ENCODE measurements at regions not wholly inside any gene's neighbourhood (a gene's known extent, or its start where the extent isn't known, plus 50 kb on each side); places are given as distances from the start of the nearest gene placed in this dataset.
A peak's percentile ranks its signal among the peaks of the same experiment; 100 is the strongest.

- Mint-ChIP-seq H3K36me3 (no peaks in the 10 kb centered on the region), H3K9me3 (peaks cover 7% of the 10 kb centered on the region), H3K4me1 (peaks cover 15% of the 10 kb centered on the region), H3K27ac (peak overlapping the region; percentile 60), H3K27me3 (ENCODE audit: low read depth) (no peaks in the 10 kb centered on the region), H3K4me3 (no peak overlapping the region)
- no peak for DNase-seq (ENCODE audit: low spot score in 2 of 2, unreplicated experiment in 2 of 2)
- TF ChIP-seq CTCF (IDR thresholded peaks at IDR 0.05; ENCODE audit: unreplicated experiment): no peak
Observed at GRCh38 chr3:31307131-31307785, 225.5 kb upstream of the STT3B start.

- Mint-ChIP-seq H3K36me3 (peaks cover 8% of the 10 kb centered on the region), H3K27me3 (ENCODE audit: low read depth) (no peaks in the 10 kb centered on the region), H3K4me1 (peaks cover 28% of the 10 kb centered on the region), H3K27ac (peak overlapping the region; percentile 81), H3K9me3 (peaks cover 31% of the 10 kb centered on the region), H3K4me3 (no peak overlapping the region)
- no peak for TF ChIP-seq CTCF (IDR thresholded peaks at IDR 0.05; ENCODE audit: unreplicated experiment)
- DNase-seq (ENCODE audit: low spot score in 2 of 2, unreplicated experiment in 2 of 2): no peak
Observed at GRCh38 chr3:31311559-31311958, 221.2 kb upstream of the STT3B start.

DNA sequence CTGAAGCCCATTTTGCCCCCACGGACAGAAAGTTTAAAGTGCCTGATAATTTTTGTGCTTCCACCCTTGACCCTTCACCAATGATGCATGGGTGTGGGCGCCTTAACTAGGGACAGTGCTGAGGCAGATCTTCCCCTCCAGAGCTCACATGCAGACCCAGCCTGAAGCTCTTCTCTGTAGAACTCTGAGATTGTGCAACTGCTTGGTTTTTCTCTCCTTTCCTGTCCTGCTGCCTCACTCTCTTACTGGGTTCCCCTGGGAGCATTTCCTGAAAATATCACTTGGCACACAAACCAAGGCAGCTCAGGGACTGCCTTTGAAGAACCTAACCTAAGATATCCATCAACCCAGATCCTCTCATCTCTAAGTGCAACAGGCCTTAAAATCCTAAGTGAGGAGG, 220.3 kb upstream of the STT3B start:
- peaks cover 10% of the 10 kb centered on the region for H3K36me3 Mint-ChIP-seq
- no peaks in the 10 kb centered on the region for H3K27me3 Mint-ChIP-seq (ENCODE audit: low read depth)
- TF ChIP-seq CTCF (IDR thresholded peaks at IDR 0.05; ENCODE audit: unreplicated experiment): no peak
- DNase-seq (ENCODE audit: low spot score in 2 of 2, unreplicated experiment in 2 of 2): no peak
- no peak overlapping the region for H3K4me3 Mint-ChIP-seq
- H3K4me1 Mint-ChIP-seq: peaks cover 25% of the 10 kb centered on the region
- H3K27ac Mint-ChIP-seq: peak overlapping the region; percentile 43
- peaks cover 34% of the 10 kb centered on the region for H3K9me3 Mint-ChIP-seq

DNA sequence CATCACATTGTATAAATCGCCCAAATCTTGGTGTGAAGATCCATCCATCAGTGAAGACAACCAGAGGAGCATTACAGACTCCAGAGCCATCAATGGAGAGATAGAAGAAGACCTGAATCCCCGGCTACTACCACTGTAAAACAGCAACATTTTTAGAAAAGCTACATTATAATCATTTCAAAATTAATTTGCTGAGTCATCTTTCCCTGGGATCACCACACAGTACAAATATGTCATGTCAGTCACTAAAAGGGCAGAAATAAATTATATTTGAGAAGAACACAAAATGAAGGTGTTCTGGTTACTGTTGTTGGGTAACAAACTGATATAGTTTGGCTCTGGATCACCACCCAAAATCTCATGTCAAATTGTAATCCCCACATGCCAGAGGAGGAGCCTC, 218.5 kb upstream of the STT3B start:
- TF ChIP-seq CTCF (IDR thresholded peaks at IDR 0.05; ENCODE audit: unreplicated experiment): no peak
- Mint-ChIP-seq H3K27ac (no peak overlapping the region), H3K4me1 (peaks cover 22% of the 10 kb centered on the region), H3K4me3 (no peak overlapping the region), H3K36me3 (peaks cover 10% of the 10 kb centered on the region), H3K9me3 (peaks cover 34% of the 10 kb centered on the region), H3K27me3 (ENCODE audit: low read depth) (no peaks in the 10 kb centered on the region)
- DNase-seq (ENCODE audit: low spot score in 2 of 2, unreplicated experiment in 2 of 2): no peak

- H3K27me3 Mint-ChIP-seq (ENCODE audit: low read depth): no peaks in the 10 kb centered on the region
- TF ChIP-seq CTCF (IDR thresholded peaks at IDR 0.05; ENCODE audit: unreplicated experiment): no peak
- DNase-seq (ENCODE audit: low spot score in 2 of 2, unreplicated experiment in 2 of 2): no peak
- H3K4me1 Mint-ChIP-seq: no peaks in the 10 kb centered on the region
- H3K27ac Mint-ChIP-seq: no peak overlapping the region
- no peak overlapping the region for H3K4me3 Mint-ChIP-seq
- H3K36me3 Mint-ChIP-seq: peaks cover 10% of the 10 kb centered on the region
- H3K9me3 Mint-ChIP-seq: peaks cover 19% of the 10 kb centered on the region
Observed at GRCh38 chr3:31319332-31319731, 213.4 kb upstream of the STT3B start.

DNA sequence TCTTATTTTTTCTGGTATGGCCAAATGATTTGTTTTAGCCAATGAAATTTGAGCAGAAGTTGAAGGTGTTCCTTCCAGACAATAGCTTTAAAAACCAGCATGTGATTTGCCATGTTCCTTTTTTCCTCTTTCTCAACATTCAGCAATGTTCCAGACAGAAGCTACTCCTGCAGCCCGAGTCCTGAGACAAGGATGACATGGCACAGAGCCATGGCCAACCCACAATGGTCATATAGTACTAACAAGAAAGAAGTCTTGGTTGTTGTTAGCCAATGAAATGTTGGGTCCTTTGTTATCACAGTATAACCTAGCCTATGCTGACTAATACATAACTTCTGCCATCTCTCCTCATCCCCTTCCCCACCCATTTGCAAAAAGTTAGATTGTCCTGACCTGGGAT, 211.1 kb upstream of the STT3B start:
- H3K27me3 Mint-ChIP-seq (ENCODE audit: low read depth): no peaks in the 10 kb centered on the region
- no peak for TF ChIP-seq CTCF (IDR thresholded peaks at IDR 0.05; ENCODE audit: unreplicated experiment)
- H3K36me3 Mint-ChIP-seq: peaks cover 2% of the 10 kb centered on the region
- no peak for DNase-seq (ENCODE audit: low spot score in 2 of 2, unreplicated experiment in 2 of 2)
- H3K4me1 Mint-ChIP-seq: no peaks in the 10 kb centered on the region
- no peak overlapping the region for H3K27ac Mint-ChIP-seq
- no peak overlapping the region for H3K4me3 Mint-ChIP-seq
- peaks cover 9% of the 10 kb centered on the region for H3K9me3 Mint-ChIP-seq
